GM21576 (cell line): ENCODE measurements at regions not wholly inside any gene's neighbourhood (a gene's known extent, or its start where the extent isn't known, plus 50 kb on each side); places are given as distances from the start of the nearest gene placed in this dataset.
"Not testable (repeated sequence)": the region's sequence is repeated elsewhere in the genome, so short reads cannot be mapped to it uniquely, and the experiment has no call there.

Source experiments
- ATAC-seq: cut with Tn5 transposase; IDR thresholded peaks from one replicate; pipeline ENCODE4 v1.9.1; 2021; ENCODE audit warnings: mild to moderate bottlenecking, moderate library complexity; ENCODE audit not compliant: unreplicated experiment

DNA sequence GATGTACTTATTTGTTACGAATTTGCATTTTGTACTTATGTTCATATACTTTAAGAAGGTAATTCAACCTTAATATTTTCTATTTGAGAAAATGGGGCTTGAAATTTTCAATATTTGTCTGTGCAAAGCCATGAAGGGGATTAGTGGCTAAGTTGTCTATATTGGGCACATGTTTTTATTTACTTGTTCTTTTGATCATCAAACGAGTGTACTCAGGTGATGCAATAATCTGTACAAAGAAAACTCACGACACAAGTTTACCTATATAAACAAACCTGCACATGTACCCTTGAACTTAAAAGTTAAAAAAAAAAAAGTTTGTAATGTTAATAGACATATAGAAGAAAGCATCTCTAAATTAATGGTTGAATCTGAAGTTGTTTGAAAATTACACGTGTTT is 658.9 kb upstream of the SYT4 start:
- ATAC-seq, result no peak

DNA sequence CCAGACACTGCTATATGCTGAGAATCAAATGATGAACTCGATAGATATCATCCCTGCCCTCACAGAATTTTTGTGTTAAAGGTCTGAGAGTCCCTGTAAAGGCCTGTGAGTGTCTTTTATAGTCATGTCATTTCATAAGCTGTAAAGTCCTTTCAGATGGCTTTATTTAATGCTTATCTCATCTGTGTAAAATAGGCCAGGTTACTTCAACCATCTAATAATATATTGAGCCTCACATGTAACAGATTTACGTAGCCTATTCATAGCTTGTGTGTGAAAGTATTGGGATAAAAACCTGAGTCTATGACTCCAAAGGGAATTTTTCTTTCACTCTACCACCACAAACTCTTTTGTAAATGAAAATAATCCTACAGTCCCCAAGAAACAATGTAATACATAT is 672.0 kb upstream of the SYT4 start:
- ATAC-seq, result no peak

DNA sequence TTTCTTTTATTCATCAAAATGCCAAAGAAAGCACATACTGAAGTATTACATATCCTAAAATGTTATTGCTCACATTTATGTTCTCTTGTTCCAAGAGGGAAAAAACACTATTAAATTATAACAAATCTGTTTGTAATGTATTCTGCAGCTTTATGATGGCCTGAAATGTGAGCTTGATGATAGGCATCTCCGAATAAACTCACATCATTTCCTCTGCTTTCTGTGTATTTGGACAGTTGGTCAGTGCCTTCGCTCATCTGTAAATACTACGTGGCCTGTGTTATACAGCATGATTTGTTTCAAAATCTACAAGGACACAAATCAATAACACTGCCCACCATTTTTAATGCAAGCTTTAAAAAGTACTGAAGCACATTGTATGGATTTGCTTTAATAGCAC is 672.8 kb upstream of the SYT4 start:
- no peak for ATAC-seq

DNA sequence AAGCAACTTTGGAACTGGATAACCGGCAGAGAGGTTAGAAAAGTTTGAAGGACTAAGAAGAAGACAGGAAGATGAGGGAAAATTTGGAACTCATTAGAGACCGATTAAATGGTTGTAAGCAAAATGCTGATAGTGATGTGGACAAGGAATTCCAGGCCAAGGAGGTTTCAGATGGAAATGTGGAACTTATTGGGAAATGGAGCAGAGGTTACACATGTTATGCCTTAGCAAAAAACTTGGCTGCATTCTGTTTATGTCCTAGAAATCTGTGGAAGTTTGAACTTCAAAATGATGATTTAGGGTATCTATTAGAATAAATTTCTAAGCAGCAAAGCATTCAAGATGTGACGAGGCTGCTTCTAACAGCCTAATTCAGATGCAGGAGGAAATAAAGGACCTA is 675.1 kb upstream of the SYT4 start:
- ATAC-seq, result no peak

DNA sequence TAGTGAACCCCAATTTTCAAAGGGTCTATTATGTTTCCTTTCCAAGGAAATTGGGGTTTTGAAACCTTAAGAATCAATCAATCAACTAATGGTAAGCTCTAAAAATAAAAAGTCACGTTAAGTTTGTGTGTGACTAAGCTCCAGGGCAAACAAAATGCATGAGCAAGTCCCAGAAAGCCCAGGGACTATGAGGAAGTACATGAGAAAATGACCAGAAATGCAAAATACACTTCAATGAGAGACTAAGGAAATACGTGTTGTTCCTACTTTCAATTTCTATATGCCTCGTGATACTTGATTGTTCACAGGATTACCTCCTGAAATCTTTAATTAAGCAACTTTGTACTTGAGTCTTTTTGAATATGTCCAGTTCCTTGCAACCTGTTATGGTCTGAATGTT is 684.4 kb upstream of the SYT4 start:
- no peak for ATAC-seq

DNA sequence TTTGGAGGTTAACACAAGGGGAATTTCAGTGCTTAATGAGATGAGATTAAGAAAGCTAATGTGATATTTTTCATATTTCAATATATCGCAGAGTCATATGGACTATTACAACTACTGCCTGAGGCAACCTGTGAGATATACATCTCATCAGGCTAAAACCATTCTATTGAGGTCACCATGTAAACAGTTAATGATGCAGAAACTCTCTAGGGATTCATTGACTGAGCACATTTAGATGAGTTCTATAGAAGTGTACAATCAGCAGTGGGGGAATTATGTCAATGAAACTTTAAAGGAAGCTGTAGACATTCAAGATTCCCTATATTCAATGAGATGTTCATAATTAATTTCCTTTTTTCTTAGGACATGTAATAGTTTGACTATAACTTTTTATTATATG is 687.4 kb upstream of the SYT4 start:
- ATAC-seq, result no peak

DNA sequence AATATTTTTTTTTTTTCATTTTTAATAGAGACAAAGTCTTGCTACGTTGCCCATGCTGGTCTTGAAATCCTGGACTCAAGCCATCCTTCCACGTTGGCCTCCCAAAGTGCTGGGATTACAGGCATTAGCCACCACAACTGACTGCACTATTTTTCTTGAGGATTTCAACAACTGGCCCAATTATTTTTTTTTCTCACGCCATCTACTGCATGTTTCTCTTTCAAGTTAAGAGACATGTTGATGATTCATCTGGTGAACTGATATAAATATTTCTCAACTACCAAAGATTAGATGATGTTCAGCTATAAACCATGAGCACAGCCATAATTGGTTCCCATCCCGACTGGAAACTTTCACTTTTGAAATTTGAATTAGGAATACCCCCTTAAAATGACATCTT is 688.4 kb upstream of the SYT4 start:
- no peak for ATAC-seq

DNA sequence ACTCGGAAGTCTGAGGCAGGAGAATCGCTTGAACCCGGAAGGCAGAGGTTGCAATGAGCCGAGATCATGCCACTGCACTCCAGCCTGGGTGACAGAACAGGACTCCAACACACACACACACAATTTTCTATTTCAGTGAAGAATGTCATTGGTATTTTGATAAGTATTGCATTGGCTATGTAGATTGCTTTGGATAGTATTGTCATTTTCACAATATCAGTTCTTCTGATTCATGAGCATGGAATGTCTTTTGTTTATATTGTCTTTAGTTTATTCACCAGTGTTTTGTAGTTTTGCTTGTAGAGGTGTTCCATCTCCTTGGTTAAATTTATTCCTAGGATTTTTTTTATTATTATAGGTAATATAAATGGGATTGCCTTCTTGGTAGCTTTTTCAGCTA is 693.4 kb upstream of the SYT4 start:
- ATAC-seq, result no peak

DNA sequence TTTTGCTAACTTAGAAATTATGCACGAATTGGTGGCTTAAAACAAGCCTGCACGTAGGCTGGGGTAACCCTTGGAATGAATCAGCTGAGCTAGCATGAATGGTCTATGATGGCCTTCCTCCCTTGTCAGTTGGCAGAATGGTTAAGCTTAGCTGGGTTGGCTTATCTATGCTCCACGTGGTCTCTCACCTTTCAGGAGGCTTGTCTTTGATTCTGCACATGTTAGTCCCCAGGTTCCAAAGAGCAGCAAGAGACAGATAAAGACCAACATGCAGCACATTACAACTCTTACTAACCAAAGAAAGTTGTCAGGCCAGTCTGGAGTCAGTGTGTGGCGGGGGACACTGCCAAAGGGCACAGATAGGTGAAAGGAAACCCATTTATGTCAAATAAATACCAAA is 700.9 kb upstream of the SYT4 start:
- ATAC-seq, result no peak

DNA sequence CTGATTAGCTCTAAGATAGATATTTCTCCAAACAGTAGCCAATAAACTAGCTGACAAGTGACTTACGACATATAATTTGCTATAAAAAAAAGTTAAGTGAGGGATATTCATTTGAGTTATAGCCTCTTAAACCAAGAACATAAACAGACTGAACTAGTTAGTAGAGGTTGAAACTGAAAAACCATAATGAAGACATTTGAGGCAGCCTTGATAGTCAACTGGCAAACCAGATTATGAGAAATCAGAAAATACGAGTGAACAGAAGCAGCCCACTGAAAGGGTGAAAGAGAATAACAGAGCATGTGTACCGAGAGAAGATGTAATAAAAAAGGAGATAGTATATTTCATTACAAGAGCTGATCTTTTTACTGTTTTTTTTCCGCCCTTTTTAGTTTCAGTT is 698.1 kb upstream of the SETBP1 start:
- ATAC-seq, result no peak

DNA sequence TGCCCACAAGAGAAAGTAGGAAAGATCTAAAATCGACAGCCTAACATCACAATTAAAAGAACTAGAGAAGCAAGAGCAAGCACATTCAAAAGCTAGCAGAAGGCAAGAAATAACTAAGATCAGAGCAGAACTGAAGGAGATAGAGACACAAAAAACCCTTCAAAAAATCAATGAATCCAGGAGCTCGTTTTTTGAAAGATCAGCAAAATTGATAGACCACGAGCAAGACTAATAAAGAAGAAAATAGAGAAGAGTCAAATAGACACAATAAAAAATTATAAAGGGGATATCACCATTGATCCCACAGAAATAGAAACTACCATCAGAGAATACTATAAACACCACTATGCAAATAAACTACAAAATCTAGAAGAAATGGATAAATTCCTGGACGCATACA is 693.6 kb upstream of the SETBP1 start:
- not testable (repeated sequence) for ATAC-seq

DNA sequence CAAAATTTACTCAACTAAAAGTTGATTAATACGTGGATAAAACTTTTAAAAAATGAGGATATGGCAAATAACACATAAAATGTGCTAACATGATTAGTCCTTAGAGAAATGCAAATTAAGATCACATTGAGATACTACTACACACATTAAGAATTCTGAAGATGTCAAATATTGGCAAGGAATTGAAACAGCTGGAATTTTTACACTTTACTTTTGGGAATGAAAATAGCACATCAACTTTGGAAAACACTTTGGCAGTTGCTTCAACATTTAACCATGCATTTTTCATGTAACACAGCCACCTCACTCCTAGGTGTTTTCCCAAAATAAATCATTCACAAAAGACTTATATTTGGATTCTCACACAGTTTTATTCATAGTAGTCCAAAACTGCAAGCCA is 687.9 kb upstream of the SETBP1 start:
- no peak for ATAC-seq

DNA sequence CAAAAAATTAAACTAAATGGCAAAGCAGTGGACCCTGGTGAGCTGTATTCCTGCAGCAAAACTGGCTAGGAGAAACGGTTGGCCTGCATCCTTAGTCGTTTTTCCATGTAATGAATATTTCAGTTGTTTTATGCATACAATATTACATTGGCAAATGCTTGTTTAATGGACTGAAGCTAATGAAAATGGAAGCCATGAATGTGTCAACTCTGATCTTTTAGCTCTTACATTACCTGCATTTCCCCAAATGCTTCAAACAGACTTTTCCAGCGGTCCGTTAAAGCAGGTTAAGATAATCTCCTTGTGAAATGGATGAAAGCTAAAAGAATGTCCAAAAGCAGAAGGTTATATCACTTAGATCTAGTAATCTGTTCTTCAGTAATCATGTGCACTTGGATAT is 686.3 kb upstream of the SETBP1 start:
- ATAC-seq, result no peak

DNA sequence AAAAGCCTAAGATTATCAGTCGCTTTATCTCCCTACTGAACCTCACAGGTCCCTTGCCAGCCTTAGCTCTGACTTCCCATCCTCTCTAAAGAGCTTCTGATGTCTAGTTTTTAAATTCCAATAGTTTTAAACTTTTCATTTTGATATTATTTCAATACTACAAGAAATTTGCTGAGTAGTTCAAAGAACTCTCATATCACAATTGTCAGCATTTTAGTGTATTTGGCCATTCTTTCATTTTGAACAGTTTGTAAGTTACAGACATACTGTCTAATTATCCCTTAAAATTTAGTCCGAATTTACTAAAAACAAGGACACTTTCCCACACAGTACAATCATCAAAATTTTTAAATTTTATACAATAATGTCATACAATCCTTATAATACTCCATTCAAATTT is 666.8 kb upstream of the SETBP1 start:
- no peak for ATAC-seq

DNA sequence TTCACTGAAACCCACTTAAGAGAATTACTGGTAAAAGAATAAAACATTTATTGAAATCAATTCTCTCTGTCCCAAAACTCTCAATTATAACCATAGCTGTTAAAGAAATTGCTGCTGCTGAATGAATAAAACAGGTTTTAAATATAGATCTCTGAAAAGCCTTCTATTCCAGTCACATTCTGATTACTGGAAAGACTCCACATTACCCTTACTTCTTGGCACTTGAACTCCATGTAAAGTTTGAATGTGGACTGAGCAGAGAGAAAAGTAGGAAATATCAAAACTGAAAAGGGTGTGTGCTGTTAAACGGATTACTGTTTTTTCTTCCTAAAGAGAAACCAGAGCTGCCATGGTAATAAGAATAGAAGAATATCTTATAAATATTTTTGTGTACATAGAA is 655.3 kb upstream of the SETBP1 start:
- ATAC-seq, result no peak

DNA sequence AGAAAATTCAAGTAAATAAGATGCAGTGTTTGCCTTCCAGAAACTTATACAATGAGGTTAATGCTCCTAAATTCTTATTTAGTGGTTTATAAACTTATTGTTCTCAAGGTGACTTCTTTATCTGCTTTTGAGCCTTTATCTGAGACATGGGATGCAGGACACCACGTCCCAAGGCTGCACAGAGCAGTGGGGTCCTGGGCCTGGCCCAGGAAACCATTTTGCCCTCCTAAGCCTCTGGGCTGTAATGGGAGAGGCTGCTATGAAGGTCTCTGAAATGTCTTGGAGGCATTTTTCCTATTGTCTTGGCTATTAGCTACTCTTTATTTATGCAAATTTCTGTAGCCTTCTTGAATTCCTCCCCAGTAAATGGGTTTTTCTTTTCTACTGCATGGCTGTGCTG is 652.6 kb upstream of the SETBP1 start:
- no peak for ATAC-seq

DNA sequence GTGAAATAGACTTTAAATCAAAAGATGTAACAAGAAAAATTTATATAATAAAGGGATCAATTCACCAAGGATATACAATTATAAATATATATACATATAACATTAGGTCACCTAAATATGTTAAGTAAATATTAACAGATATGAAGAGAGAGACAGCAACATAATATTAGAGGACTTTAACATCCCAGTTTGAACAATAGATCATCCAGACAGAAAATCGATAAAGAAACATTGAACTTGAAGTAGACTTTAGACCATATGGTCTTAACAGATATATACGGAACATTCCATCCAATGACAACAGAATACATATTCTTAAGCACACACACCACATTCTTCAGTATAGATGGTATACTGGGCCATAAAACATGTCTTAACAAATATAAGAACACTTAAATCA is 649.6 kb upstream of the SETBP1 start:
- no peak for ATAC-seq

DNA sequence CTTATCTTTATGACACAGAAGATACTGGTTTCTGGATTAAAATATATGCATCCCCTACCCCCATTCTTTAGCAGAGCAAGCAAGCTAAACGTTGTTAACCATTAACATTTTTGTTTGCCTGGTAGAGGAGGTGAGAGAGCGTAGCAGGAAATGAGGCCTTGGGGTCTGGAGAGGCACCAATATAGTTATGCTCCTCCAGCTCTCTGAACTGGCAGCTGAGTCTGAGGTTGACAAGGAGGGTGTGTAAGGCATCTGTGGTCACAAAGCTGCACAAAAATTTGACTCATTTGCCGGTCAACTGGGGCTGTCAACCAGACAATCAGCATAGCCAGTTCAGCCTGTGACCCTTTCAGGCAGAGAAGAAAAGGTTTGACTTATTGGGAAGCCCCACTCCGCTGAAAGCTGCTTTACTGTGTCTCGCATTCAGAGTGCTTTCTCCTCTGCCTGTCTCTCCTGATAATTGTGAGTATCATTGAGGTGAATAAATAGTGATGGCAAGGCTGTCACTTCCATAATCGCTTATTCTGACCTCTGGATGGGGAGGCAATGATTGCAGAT is 647.5 kb upstream of the SETBP1 start:
- no peak for ATAC-seq

DNA sequence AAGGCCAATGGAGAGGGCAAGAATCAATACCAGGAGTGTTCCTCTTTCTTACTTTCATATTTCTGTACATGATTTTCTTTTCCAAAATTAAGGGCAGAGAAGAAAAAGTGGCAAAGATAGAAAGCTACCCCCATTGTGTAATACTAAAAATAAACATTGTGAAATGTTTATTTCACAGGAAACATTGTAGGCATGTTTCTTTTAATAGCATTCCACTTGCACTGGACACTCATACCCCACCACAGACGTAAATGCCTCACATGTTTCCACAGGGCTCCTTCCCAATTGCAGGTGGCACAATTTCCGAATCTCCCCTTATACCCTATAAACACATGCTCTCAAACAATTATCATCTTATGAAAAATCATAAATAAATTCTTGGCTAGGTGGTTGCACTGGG is 645.1 kb upstream of the SETBP1 start:
- ATAC-seq, result no peak

DNA sequence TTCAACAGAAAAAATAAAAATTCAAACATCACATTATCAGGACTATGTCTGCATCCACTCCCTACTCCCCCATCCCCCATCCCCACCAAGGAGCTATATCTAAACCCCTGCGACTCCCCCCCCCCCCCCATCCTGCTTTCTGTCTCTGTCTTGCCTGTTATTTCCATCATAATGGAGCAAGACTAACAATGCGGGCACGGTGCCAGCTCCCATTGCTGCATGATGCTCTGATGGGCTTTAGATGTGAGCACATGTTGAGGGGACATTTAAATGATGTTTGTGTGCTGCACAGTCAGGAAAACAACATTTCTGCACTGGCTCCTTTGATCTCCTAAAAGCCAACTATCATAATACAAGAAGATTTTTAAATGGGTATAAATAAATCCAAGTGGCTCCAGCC is 644.2 kb upstream of the SETBP1 start:
- ATAC-seq, result no peak

DNA sequence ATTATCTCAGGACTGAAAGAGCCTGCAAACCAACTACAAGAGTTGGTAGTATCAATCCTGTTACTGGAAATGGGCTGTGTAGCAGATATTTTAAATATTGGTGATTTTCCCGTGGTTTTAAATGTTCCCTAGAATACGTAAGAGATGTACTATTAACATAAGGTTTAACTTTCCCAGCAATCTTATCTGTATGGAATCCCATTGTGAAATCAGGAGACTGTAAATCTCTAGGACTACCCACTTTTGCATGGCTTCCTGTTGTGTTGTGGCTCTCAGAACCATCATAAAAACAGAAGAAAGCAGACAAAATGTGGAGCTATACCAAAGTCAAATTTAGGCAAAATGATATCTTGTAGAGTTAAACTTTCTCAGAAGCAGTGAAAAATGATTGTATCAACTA is 641.5 kb upstream of the SETBP1 start:
- ATAC-seq, result no peak

DNA sequence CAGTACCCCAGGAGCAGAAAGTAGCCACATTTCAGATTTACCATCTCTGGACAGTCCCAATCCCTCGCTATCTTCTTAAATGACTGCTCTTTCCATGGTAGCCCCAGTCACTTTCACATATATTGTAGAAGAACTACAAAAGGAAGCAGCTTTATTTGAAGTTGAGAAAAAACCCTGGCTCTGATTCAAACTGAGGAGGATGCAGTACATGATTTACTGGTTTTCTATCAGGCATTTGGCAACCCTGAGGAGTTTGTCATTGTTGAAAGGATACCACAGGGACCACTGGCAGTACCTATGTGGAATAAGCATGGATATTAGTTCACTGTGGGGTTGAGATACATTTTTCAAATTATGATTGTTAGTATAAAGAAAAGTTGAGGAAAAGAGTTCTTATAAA is 640.9 kb upstream of the SETBP1 start:
- no peak for ATAC-seq

DNA sequence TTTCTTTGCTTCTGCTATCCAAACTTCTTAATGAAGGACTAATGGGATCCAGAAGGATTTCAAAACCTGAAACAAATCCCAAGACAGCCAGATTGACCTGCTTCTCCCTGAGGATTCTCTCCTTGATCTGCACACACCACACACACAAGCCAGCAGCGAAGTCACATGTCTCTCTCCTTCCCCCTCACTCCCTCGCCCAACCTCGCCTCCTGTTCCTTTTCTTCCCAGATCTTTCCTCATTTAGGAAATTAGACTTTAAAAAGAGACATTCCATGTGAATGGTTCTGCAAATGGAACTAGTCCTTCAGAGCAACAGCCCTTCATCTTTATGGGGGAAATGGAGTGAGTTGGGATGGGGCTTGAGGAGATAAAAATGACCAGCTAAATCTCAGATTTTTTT is 639.1 kb upstream of the SETBP1 start:
- ATAC-seq, result no peak

DNA sequence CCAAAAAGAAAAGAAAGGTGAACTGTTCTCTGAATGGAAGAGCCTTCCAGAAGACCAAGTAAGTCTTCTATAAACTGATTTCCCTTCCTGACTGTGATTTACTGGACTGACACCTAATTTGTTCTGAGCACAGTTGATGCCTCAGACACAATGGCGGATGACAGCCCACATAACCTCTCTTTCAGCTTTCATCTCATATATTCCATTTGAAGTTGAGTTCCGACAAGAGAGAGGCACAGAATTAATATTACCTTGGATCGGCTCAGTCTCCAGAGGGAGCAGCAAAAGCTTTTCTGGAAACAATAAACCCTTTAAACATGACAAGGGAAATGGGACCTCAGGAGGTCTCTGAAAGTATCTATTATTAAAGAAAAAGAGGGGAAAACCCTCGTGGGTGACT is 638.7 kb upstream of the SETBP1 start:
- no peak for ATAC-seq
